Stimulated activated CD4-positive, alpha-beta T cell treated with anti-CD3 and anti-CD28 coated beads, TNF-alpha, amount 100 ng/mL, for 1 hour (primary cell): ENCODE measurements at regions not wholly inside any gene's neighbourhood (a gene's known extent, or its start where the extent isn't known, plus 50 kb on each side); places are given as distances from the start of the nearest gene placed in this dataset.

ENCODE experiments used
- DNase-seq, 3 donors: peaks; one replicate each; pipeline ENCODE4 v3.0.0-alpha.2; 2020; ENCODE audit warnings: low read depth in 3 of 3, low spot score in 1 of 3

GRCh38 chr3:139234491-139234890, 109.3 kb upstream of the MRPS22 start:
- DNase-seq, result no peak

GRCh38 chr3:139235192-139235591, 108.6 kb upstream of the MRPS22 start:
- DNase-seq, result no peak

GRCh38 chr3:139236336-139236735, 107.5 kb upstream of the MRPS22 start:
- no peak for DNase-seq

GRCh38 chr3:139238281-139239030, 105.4 kb upstream of the MRPS22 start:
- no peak for DNase-seq

- DNase-seq, result no peak
Observed at GRCh38 chr3:139239550-139239949, 104.3 kb upstream of the MRPS22 start.

GRCh38 chr3:139241783-139242182, 102.0 kb upstream of the MRPS22 start:
- DNase-seq, result no peak

GRCh38 chr3:139243710-139244109, 100.1 kb upstream of the MRPS22 start:
- no peak for DNase-seq

- DNase-seq, result no peak
Observed at GRCh38 chr3:139248593-139249255, 95.1 kb upstream of the MRPS22 start.

GRCh38 chr3:139251529-139251928, 92.3 kb upstream of the MRPS22 start:
- DNase-seq, result no peak

GRCh38 chr3:139252719-139253118, 91.1 kb upstream of the MRPS22 start:
- DNase-seq, result no peak

- DNase-seq, result no peak
Observed at GRCh38 chr3:139258276-139258675, 85.5 kb upstream of the MRPS22 start.

GRCh38 chr3:139259398-139259797, 84.4 kb upstream of the MRPS22 start:
- no peak for DNase-seq

- no peak for DNase-seq
Observed at GRCh38 chr3:139260041-139260486, 83.8 kb upstream of the MRPS22 start.

- DNase-seq, result no peak
Observed at GRCh38 chr3:139260793-139261736, 82.8 kb upstream of the MRPS22 start.

GRCh38 chr3:139261754-139262586, 81.8 kb upstream of the MRPS22 start:
- no peak for DNase-seq

- no peak for DNase-seq
Observed at GRCh38 chr3:139263798-139264197, 80.0 kb upstream of the MRPS22 start.

GRCh38 chr3:139264375-139264774, 79.4 kb upstream of the MRPS22 start:
- DNase-seq, result no peak

- DNase-seq, result no peak
Observed at GRCh38 chr3:139265131-139266016, 78.4 kb upstream of the MRPS22 start.

GRCh38 chr3:139267300-139268246, 76.2 kb upstream of the MRPS22 start:
- no peak for DNase-seq
